Ovary (tissue), 3 donors: ENCODE measurements at regions not wholly inside any gene's neighbourhood (a gene's known extent, or its start where the extent isn't known, plus 50 kb on each side); places are given as distances from the start of the nearest gene placed in this dataset.

Source experiments
- CTCF ChIP-seq, 3 donors: fragments of 450-650 bp in 2 of 3; fragments of 200-600 bp in 1 of 3; IDR thresholded peaks; one replicate each; pipeline versions ENCODE4 v1.5.1 to v1.8.0; 2016 to 2022; ENCODE audit warnings: antibody characterized with exemption in 3 of 3, mild to moderate bottlenecking in 1 of 3
- POLR2A ChIP-seq: fragments of 450-650 bp; IDR thresholded peaks from one replicate; pipeline ENCODE4 v1.6.1; 2017; ENCODE audit warnings: antibody characterized with exemption, mild to moderate bottlenecking, moderate library complexity
- donor health status: DM: no; HTN: no; CAD: no.

- no peak for TF ChIP-seq POLR2A
- no peak for TF ChIP-seq CTCF (IDR thresholded peaks at IDR 0.05)
Measured at GRCh38 chr12:124432376-124432775, 135.0 kb downstream of the NCOR2 start.
